GM12865 (cell line): ENCODE measurements at regions not wholly inside any gene's neighbourhood (a gene's known extent, or its start where the extent isn't known, plus 50 kb on each side); places are given as distances from the start of the nearest gene placed in this dataset.
"Not testable (repeated sequence)": the region's sequence is repeated elsewhere in the genome, so short reads cannot be mapped to it uniquely, and the experiment has no call there.

Experiments
- DNase-seq: peaks from one replicate; pipeline ENCODE4 v3.0.0; 2010; ENCODE audit warnings: low read depth
- H3K4me3 ChIP-seq: 2 replicates; pipeline ENCODE4 v1.5.1; 2011; ENCODE audit warnings: mild to moderate bottlenecking, low read depth, low read length, control low read depth
- CTCF ChIP-seq: IDR thresholded peaks from 2 replicates; pipeline ENCODE4 v1.5.1; 2011; ENCODE audit warnings: low read length, control low read depth, low read depth, inconsistent platforms; ENCODE audit not compliant: insufficient read depth; ENCODE audit errors: missing control alignments

- no peak for DNase-seq
- no peak overlapping the region for H3K4me3 ChIP-seq
- no peak for TF ChIP-seq CTCF
Measured at GRCh38 chr5:126280846-126281245, 142.4 kb upstream of the GRAMD2B start.

- no peak for TF ChIP-seq CTCF
- no peak overlapping the region for H3K4me3 ChIP-seq
- peak; percentile 5 for DNase-seq
Measured at GRCh38 chr5:126284977-126285696, 138.1 kb upstream of the GRAMD2B start.

GRCh38 chr5:126296121-126296520 is 127.1 kb upstream of the GRAMD2B start:
- H3K4me3 ChIP-seq = not testable (repeated sequence)

GRCh38 chr5:126300293-126300692 is 122.9 kb upstream of the GRAMD2B start:
- TF ChIP-seq CTCF = no peak
- no peak for DNase-seq
- H3K4me3 ChIP-seq = no peak overlapping the region

More at GRCh38 chr5:126296121-126296520, 127.1 kb upstream of the GRAMD2B start:
- not testable (repeated sequence) for DNase-seq

- no peak for DNase-seq
- H3K4me3 ChIP-seq = no peak overlapping the region
- TF ChIP-seq CTCF = no peak
Measured at GRCh38 chr5:126301056-126301455, 122.2 kb upstream of the GRAMD2B start.

GRCh38 chr5:126309860-126310259 is 113.3 kb upstream of the GRAMD2B start:
- no peak overlapping the region for H3K4me3 ChIP-seq
- no peak for TF ChIP-seq CTCF
- no peak for DNase-seq

- H3K4me3 ChIP-seq = no peak overlapping the region
- DNase-seq = no peak
- TF ChIP-seq CTCF = no peak
Measured at GRCh38 chr5:126311766-126312165, 111.4 kb upstream of the GRAMD2B start.
